HG02943 (cell line): ENCODE measurements at regions not wholly inside any gene's neighbourhood (a gene's known extent, or its start where the extent isn't known, plus 50 kb on each side); places are given as distances from the start of the nearest gene placed in this dataset.

Experiments
- ATAC-seq: cut with Tn5 transposase; IDR thresholded peaks from one replicate; pipeline ENCODE4 v1.9.1; 2021; ENCODE audit warnings: mild to moderate bottlenecking, low read depth, moderate library complexity; ENCODE audit not compliant: unreplicated experiment

- ATAC-seq = no peak
These were observed 162.2 kb upstream of the KCNK2 start for GRCh38 chr1:214920337-214920736.

- ATAC-seq = no peak
These were observed 159.1 kb upstream of the KCNK2 start for GRCh38 chr1:214923278-214923915.

GRCh38 chr1:214927796-214928195 lies 154.7 kb upstream of the KCNK2 start:
- ATAC-seq = no peak

GRCh38 chr1:214928574-214928973 lies 154.0 kb upstream of the KCNK2 start:
- ATAC-seq = no peak

DNA sequence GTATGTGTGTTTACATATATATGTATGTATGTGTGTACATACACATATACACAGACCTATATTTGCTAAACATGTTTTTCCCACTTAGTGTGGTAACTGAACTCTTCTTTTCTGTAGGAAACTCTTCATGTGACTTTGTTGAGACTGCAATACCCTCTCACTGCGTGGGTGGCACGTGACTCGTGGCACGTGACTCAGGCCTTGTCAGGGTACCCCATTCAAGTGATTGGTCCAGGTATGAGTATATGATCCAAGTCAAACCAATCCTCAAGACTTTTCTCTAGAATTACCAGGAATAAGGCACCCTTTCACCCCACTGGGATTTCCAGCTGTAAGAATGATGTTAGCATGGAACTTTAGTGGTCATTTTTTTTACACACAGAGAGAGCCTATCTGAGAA lies 149.2 kb upstream of the KCNK2 start:
- no peak for ATAC-seq

GRCh38 chr1:214934045-214934444 lies 148.5 kb upstream of the KCNK2 start:
- no peak for ATAC-seq

DNA sequence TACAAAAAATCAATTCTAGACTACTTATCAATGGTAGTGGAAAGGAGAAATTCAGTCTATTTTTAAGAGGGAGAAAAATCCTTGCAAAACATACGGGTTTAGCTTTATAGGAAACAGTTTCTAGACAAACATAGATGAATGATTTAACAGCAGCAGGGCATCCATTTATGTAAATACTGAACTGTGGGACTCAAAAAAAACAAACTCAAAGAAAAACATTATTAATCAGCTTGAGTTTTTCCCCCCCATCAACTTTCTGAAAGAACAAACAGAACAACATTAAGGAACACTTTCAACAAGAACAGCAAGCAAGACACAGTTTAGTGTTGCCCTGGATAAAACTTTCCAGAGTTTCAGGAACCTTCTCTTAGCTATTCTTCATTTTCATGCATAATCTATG lies 147.3 kb upstream of the KCNK2 start:
- ATAC-seq = no peak

DNA sequence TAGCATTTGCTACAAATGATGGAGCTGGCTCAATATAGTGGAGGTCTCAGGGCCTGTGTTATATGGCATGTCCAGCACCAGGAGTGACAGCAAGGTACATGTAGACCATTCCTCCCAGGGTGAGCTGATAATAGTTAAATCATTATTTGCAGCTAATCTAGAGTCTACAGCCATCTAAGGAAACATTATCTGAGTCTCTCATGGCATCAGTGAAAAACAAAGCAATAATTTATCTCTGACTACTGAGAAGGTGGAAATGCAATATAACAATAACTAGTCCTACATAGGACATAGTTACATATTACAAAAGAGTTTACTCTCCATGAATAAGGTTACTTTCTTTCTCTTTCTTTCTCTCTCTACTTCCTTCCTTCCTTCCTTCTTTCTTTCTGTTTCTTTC lies 143.4 kb upstream of the KCNK2 start:
- ATAC-seq = no peak

DNA sequence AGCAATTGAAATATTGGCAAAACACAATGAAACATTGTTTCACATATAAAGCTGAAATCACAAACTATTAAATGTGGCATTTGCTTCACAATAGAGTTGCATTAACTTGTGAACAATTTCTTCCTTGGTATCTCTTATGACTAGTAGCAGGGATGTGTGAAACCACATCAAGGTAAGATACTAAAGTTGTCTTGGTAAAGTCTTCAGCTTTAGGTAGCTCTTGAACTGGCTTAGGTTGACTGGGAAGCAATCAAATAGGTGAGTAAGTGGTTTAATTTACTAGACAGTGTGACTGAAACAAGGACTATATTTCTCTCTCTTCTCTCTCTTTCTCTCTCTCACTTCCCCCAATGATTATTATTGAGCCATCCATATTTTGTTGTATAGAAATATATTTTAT lies 141.5 kb upstream of the KCNK2 start:
- ATAC-seq = no peak

- ATAC-seq = no peak
These were observed 139.5 kb upstream of the KCNK2 start for GRCh38 chr1:214943054-214943453.

- ATAC-seq = no peak
These were observed 135.9 kb upstream of the KCNK2 start for GRCh38 chr1:214946615-214947014.

DNA sequence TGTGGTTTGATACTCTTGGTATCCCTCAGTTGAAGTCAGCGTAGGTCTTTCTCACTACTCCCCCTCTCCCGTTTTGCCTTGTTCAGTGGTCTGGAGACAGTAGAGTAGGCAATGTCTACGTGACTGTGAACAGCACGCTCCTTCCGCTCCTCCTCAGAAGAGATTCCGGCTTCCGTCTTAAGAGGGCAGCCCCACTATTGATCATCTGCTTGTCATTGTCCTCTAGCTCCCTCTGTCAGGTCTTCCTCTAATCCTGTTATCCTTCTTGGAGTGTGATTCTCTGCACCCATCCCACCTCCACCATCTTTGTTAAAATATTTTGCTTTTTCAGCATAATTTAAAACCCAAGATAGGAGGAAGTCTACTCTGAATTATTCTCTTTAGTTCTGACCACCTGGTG lies 129.9 kb upstream of the KCNK2 start:
- ATAC-seq = no peak

DNA sequence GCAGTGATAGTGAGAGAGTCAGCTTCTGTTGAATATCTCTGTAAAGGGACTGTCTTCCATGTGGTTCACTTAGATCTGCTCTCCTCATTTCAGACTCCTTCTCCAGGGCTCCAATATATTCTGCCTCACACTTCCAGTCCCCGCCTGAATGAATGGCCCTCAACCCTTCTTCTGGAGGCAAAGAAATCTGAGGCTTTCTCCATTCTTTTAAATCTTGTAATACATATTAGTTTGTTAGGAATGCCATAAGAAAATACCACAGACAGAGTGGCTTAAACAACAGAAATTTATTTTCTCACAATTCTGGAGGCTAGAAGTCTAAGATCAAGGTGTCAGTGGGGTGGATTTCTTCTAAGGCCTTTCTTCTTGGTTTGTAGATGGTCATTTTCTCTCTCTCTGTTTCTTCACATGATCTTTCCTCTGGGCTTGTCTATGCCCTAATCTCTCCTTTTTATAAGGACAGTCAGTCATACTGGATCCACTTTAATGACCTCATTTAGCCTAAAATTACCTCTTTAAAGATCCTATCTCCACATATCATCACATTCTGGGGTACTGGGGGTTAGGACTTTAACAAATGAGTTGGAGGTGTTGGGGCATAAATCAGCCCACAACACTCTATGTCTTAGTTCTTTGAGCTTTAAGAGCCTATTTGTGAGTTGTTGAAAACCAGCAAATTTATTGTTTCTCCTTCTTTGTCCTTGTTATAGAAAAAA lies 128.5 kb upstream of the KCNK2 start:
- ATAC-seq = no peak

DNA sequence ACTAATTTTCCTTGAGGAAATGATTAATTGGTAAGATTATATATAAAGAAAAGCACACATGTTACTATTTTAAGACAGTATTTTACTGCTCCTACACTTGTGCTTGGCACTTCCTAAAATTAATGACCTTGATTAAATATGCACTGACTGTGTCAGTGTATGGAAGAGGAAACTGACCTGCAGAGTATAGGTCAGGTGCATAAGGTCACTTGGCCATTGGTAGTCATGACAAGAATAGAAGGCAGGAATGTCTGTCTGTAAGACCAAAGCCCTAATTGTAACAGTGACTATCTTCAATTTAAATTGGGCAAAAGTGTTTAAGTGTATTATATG lies 128.0 kb upstream of the KCNK2 start:
- ATAC-seq = no peak

DNA sequence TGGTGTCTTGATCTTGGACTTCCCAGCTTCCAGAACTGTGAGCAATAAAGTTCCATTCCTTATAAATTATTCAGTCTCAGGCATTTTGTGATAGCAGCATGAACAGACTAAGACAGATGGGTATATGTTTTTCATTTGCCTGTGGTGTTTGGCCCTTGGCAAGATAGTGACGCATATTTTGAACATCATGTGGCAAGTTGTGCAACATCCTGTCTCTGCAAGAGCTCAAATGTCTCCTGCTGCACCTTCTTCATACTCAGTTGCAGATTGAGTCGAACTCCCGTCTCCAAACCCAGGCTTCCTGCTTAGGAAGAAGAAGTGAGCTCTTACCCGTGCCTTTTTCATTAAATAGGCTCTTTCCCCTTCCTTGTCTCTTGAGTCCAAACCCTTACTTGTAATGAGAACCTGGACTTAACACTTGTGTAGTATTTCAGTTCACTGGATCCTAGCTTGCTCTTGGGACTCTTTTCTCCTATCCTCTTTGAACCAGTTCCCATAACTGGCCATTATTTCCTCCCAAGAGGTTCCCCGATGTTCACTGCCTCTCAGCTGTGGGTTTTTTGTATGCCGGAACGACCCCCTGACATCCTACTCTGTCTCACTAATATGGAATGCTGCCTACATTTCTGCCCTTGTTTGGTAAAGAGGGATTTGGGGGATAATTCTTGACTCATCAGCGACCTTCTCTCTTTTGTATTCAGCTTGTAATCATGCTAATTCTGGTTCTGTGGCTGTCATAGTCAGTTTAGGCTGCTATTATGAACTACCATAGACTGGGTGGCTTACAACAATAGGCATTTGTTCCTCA lies 125.0 kb upstream of the KCNK2 start:
- ATAC-seq = no peak

DNA sequence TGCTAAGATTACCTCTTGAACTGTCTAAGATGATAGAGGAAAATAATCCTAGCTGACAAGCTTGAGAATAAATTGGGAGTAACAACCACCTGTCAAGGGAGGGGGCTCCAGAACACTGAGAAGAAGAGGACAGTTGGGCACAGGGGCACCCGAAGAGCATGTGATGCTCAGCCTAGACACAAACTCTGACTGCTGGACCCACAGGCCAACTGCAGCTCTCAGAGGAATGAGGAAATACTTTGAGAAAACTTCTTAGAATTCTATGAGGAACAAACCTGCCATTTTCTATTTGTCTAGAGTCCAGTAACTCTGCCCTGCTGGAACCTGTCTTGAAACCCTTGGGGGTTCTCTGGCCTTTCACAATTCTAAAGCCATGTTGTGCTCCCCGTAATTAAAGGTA lies 124.1 kb upstream of the KCNK2 start:
- no peak for ATAC-seq

DNA sequence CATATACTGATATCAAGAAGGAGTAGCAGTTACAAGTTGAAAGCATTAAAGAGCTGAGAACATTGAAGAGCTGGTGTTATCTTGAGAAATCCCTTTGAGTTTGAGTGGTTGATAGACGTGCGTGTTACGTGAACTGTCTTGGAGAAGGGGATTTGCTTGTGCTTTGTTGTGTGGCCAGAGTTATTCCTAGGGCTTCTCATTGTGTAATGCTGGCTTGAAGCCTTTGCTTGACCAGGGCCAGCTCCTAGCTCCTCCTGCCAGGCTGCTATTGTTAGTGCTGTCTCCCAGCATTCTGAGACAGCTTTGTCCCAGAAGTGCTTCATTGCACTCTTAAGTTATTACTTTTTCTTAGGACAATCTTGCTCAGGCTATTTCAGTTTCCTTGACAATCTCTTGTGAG lies 116.2 kb upstream of the KCNK2 start:
- ATAC-seq = no peak

DNA sequence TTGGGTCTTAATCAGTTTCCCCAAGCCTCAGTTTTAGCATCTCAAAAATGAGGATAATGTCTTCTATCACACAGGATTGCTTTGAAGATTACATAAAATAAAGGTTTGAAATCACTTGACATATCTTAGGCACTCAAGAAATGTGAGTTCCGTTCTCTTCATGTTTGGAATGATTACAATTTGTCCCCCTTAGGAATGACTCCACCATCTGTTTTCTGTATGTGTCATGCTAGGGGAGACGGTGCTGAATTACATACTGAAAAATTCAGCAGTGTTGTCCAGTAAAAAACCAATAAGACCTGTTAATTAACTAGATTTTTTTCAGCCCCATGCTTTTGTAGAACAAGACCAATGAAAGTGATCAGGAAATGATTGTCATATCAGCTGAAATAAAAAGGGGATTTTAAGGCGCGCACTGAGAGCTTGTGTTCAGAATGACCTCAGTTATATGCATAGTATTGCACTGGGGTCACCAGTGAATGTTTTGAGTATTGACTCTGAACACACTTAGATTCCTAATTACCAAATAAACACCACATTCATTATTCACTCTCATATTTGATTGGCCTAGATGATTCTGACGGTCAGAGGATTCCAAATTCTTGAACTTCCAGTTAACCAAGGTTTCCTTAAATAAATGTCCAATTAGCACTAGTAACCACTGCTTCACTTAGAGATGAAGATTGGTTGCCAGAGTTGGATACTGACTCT lies 114.5 kb upstream of the KCNK2 start:
- no peak for ATAC-seq

GRCh38 chr1:214970016-214970415 lies 112.5 kb upstream of the KCNK2 start:
- ATAC-seq = no peak

DNA sequence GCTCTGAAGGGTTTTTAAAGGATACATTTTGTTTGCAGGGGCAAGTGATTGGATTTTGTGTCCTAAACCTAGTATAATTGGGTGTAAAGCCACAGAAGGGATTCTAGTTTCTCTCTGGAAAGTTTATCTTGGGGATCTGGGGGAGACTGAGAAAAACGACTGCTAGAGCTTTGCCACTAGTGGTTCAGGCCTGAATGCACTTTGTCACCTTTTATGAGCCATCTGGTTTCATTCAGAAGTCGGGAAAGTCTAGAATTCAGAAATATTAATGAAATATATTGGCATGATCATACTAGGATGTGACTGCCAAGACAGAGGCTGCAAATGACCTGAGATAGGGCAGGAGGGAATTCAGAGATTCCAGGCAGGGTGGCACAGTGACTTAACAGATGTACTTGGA lies 111.5 kb upstream of the KCNK2 start:
- ATAC-seq = no peak

GRCh38 chr1:214974002-214974401 lies 108.5 kb upstream of the KCNK2 start:
- ATAC-seq = no peak
